HUDEP-2 (cell line): ENCODE measurements at regions not wholly inside any gene's neighbourhood (a gene's known extent, or its start where the extent isn't known, plus 50 kb on each side); places are given as distances from the start of the nearest gene placed in this dataset.
A peak's percentile ranks its signal among the peaks of the same experiment; 100 is the strongest.
"Not testable (repeated sequence)": the region's sequence is repeated elsewhere in the genome, so short reads cannot be mapped to it uniquely, and the experiment has no call there.

Experiments used
- DNase-seq, 76 experiments: peaks; one replicate each; lab custom pipeline; 2025; ENCODE audit not compliant: unreplicated experiment in 76 of 76; lab: John Stamatoyannopoulos, UW

DNA sequence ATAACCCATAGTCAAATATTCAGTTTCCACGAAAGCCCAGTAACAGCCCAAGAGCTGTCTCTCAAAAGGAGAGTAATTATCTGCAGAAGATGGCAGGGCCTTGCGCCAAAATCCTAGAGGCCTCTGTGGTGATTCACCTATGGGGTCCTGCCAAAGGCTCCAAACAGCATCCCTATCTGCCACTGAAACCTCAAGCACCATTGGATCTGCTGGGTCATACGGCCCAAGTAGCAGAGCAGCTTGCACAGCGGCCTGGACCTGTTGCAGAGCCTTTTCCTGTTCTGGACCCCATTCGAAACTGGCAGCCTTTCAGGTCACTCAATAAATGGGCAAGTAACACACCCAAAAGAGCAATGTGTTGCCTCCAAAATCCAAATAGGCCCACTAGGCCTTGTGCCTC lies 183.2 kb upstream of the IPO5 start:
- not testable (repeated sequence) for DNase-seq

- DNase-seq: not testable (repeated sequence)
These were observed 181.0 kb upstream of the IPO5 start for GRCh38 chr13:97772466-97772865.

- DNase-seq: not testable (repeated sequence)
These were observed 178.9 kb upstream of the IPO5 start for GRCh38 chr13:97774391-97775100.

GRCh38 chr13:97780486-97780885 lies 173.0 kb upstream of the IPO5 start:
- DNase-seq: no peak

DNA sequence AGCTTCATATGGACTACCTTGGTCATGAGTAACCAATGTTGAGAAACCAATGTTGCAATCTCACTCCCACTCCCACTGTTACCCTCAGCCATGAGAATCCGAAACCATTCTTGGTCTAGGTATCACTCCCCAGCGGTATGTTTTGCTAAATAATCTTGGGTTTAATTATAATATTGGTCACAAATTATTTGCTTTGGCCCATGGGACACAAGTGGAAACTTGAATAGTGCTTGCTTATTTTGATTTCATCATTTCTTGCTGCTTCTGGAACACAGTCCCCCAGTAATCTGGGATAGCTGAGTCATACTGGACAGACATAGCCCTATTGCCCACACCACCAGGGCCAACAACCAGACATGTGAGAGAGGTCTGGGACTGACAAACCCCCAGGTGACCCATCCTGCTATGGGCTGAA lies 171.6 kb upstream of the IPO5 start:
- no peak for DNase-seq

DNA sequence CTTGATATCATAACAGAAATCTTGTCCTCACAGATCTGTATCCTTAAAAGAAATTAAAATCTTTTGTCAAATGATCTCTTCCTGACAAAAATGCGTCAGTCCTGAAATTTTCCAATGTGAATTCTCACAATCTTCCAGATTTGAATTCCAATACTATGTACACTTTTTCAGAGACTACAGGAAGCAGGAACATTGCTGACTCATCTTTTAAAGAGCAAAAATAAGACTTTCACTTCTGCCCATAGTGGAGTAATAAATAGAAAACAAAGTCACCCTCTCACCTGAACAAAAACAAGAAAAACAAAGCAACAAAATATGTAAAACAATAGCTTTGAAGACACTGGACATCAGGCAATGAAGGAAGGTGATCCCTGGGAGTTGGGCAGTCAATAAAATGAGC lies 167.0 kb upstream of the IPO5 start:
- DNase-seq: no peak

GRCh38 chr13:97797553-97797952 lies 155.9 kb upstream of the IPO5 start:
- DNase-seq: no peak

- no peak for DNase-seq
These were observed 155.2 kb upstream of the IPO5 start for GRCh38 chr13:97798171-97798821.

DNA sequence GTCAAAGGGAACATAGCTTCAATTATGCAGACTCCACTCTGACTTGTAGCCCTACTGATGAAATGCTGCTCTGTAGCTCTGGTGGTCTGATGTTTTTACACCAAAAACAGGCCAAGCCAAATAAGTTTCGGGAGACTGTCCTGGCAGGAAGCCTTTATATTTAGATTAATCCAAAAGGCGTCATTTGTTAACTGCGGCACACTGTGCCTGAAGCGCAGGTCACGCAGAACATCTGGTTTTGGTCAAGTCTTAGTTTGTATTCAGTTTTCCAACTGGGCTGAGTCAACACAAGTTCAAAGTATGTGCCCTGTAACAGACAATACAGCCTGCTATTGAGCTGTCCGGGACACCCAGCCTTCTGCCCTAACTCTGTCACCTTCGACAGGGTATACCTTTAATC lies 154.6 kb upstream of the IPO5 start:
- DNase-seq: no peak

DNA sequence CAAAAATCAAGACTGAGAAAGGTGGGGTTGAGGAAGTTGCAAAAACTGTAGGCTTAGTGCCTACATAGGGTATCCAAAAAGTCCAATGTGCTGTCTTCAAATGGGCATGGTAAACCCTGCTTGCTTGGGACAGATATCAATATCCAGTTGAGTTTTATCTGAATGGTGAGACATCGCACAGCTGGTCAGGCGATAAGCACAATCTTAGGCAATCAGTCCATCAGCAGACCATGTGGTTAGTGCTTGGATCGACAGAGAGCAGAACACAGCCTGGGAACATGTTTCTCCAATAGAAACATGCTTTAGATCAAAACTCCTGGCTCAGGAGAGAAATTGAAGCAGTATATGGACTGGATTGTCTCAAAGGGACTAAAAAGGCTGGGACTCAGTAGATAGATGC lies 151.3 kb upstream of the IPO5 start:
- DNase-seq: peak in 72 of 76 experiments; percentile 1 to 92 (median 72)

DNA sequence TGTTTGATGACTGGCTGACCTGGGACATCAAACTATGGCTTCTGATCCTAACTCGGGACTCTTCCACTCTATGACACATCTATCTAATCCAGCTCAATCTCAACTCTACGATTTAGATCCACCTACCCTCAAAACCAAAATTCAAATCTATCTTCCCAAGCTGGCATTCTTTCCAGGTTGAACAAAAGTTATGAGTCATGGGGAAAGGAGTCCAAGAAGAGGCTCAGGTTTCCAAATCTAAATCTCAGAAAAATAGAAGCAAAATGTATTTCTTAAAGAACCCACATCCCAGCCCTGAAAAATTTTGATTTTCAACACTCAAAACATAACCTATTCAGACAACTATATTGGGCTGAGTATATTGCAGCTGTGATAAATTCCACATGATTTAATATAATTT lies 143.9 kb upstream of the IPO5 start:
- no peak for DNase-seq

GRCh38 chr13:97810152-97810551 lies 143.3 kb upstream of the IPO5 start:
- peak in 15 of 76 experiments; percentile 2 to 47 (median 17) for DNase-seq

GRCh38 chr13:97822377-97822776 lies 131.1 kb upstream of the IPO5 start:
- DNase-seq: no peak

DNA sequence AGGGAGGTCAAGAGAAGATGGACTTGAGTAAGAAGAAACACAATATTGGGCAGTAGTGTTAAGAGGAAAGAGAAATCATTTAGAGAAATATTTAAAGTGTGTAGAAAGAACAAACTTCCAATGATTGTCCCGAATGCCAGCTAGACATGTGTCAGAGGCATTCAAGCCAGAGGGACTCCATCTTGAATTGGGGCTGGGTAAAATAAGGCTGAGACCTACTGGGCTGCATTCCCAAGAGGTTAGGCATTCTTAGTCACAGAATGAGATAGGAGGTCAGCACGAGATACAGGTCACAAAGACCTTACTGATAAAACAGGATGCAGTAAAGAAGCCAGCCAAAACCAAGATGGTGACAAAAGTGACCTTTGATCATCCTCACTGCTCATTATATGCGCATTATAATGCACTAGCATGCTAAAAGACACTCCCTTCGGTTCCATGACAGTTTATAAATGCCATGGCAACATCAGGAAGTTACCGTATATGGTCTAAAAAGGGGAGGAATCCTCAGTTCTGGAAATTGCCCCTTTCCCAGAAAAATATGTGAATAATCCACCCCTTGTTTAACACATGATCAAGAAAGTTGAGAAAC lies 127.0 kb upstream of the IPO5 start:
- DNase-seq: no peak

DNA sequence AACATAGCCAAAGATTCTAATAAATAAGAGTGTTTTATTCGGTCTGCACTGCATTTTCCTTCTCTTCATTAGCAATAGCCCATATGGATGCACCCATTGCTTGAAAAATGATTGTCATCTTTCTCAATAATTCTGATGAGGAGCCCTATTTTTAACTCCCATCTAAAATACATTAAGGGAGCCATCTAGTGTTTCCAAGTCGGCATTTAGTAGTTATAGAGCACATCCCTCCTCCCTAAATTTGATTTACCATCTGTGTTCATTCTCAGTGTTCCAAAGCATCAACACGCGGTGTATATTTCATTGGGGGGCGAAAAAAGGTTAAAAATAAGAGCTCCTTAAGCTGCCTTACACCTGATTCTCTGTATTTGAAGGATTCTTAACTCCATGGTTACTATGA lies 119.2 kb upstream of the IPO5 start:
- peak in 6 of 76 experiments; percentile 2 to 25 (median 14) for DNase-seq

GRCh38 chr13:97843189-97843588 lies 110.3 kb upstream of the IPO5 start:
- DNase-seq: no peak

GRCh38 chr13:97844151-97844550 lies 109.3 kb upstream of the IPO5 start:
- no peak for DNase-seq

GRCh38 chr13:97848886-97849285 lies 104.6 kb upstream of the IPO5 start:
- no peak for DNase-seq

- peak in 12 of 76 experiments; percentile 3 to 40 (median 12) for DNase-seq
These were observed 104.2 kb upstream of the IPO5 start for GRCh38 chr13:97849305-97849704.

DNA sequence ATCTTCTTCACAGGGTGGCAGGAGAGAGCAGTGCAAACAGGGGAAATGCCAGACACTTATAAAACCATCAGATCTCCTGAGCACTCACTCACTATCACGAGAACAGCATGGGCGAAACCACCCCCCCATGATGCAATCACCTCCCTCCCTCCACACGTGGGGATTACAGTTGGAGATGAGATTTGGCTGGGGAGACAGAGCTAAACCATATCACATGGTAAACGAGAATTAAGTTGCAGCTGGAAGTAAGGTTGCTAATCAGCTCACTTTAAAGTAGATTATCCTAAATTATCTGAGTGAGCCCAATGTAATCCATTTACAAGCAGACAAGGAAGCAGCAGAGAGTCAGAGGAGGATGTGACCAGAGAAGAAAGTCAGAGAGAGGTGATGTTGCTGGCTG lies 102.2 kb upstream of the IPO5 start:
- peak in 50 of 76 experiments; percentile 5 to 67 (median 26) for DNase-seq

DNA sequence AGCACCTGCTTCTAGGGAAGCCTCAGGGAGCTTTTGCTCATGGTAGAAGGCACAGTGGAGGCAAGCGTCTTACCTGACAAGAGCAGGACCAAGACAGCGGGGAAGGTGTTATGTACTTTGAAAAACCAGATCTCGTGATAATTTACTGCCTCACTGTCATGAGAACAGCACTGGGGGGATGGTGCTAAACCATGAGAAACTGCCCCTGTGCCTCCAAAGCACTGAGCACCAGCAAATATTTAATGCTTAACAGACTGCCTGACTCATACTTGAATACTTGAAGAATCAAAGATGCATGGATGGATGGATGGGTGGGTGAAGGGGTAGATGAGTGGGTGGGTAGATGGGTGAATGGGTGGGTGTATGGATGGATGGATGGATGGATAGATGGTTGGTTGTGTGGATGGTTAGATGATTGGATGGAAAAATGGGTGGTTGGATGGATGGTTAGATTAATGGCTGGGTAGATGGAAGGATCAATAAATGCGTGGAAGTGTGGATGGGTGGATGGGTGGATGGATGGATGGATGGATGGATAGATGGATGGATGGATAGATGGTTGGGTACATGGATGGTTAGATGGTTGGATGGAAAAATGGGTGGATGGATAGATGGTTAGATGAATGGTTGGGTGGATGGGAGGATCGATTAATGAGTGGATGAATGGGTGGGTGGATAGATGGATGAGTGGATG lies 101.1 kb upstream of the IPO5 start:
- DNase-seq: no peak
